ENCODE measurements at regions not wholly inside any gene's neighbourhood (a gene's known extent, or its start where the extent isn't known, plus 50 kb on each side); places are given as distances from the start of the nearest gene placed in this dataset.

- no peak for TF ChIP-seq SP1 (IDR thresholded peaks at IDR 0.05)
- no peak for TF ChIP-seq BHLHE40 (IDR thresholded peaks at IDR 0.05; ENCODE audit: borderline replicate concordance)
- no peak for TF ChIP-seq L3MBTL2 (conservative IDR thresholded peaks at IDR 0.05)
- TF ChIP-seq NFRKB (IDR thresholded peaks at IDR 0.05): no peak
- no peak for TF ChIP-seq ELF4 (IDR thresholded peaks at IDR 0.05)
Observed at GRCh38 chr21:19776076-19776475, 1222.1 kb upstream of the NCAM2 start.

Data from HEK293T (cell line).